H1 (cell line): ENCODE measurements at regions not wholly inside any gene's neighbourhood (a gene's known extent, or its start where the extent isn't known, plus 50 kb on each side); places are given as distances from the start of the nearest gene placed in this dataset.

Source experiments
- ATF2 ChIP-seq: IDR thresholded peaks from 2 replicates; pipeline ENCODE4 v1.6.1; 2012; ENCODE audit warnings: low read length, inconsistent platforms
- CHD1 ChIP-seq: IDR thresholded peaks from 2 replicates; pipeline ENCODE4 v1.6.1; 2012; ENCODE audit warnings: low read depth, low read length, improper control_type of control experiment
- CTCF ChIP-seq, 3 experiments: IDR thresholded peaks; 1 replicate in 2 of 3; 2 replicates in 1 of 3; pipeline versions ENCODE4 v1.5.1 to v1.6.1; 2011; ENCODE audit warnings: low read length in 3 of 3, mild to moderate bottlenecking in 3 of 3, inconsistent platforms in 2 of 3, low read depth in 1 of 3, moderate library complexity in 1 of 3; ENCODE audit not compliant: insufficient read depth in 1 of 3; ENCODE audit errors: control extremely low read depth in 1 of 3
- EP300 ChIP-seq, 2 experiments: IDR thresholded peaks; 1 replicate in 1 of 2; 2 replicates in 1 of 2; pipeline ENCODE4 v1.6.1; 2011 to 2012; ENCODE audit warnings: low read depth in 2 of 2, low read length in 2 of 2, mild to moderate bottlenecking in 2 of 2, borderline replicate concordance in 1 of 2, inconsistent platforms in 1 of 2, moderate library complexity in 1 of 2
- JUN ChIP-seq: IDR thresholded peaks from 2 replicates; pipeline ENCODE4 v1.6.1; 2011; ENCODE audit warnings: low read depth, mild to moderate bottlenecking, improper control_type of control experiment, low read length
- MAX ChIP-seq: IDR thresholded peaks from 2 replicates; pipeline ENCODE4 v1.6.1; 2012; ENCODE audit warnings: inconsistent platforms
- POLR2A ChIP-seq, 2 experiments: IDR thresholded peaks; 1 replicate in 1 of 2; 2 replicates in 1 of 2; pipeline ENCODE4 v1.6.1; 2011; ENCODE audit warnings: low read depth in 2 of 2, low read length in 2 of 2, mild to moderate bottlenecking in 2 of 2; ENCODE audit errors: control extremely low read depth in 1 of 2
- POLR2AphosphoS5 ChIP-seq: IDR thresholded peaks from 2 replicates; pipeline ENCODE4 v1.6.1; 2011; ENCODE audit warnings: low read depth, low read length
- SRF ChIP-seq: IDR thresholded peaks from 2 replicates; pipeline ENCODE4 v1.6.1; 2011; ENCODE audit warnings: mild to moderate bottlenecking, low read depth, low read length, moderate library complexity
- YY1 ChIP-seq: IDR thresholded peaks from 2 replicates; pipeline ENCODE4 v1.6.1; 2011; ENCODE audit warnings: low read depth, mild to moderate bottlenecking, low read length

- TF ChIP-seq JUN, result no peak
- no peak for TF ChIP-seq SRF
- no peak for TF ChIP-seq YY1
- TF ChIP-seq EP300 (IDR thresholded peaks at IDR 0.05; ENCODE audit: borderline replicate concordance in 1 of 2, low read depth in 2 of 2, low read length in 2 of 2), result no peak
- no peak for TF ChIP-seq ATF2
- no peak for TF ChIP-seq POLR2A (IDR thresholded peaks at IDR 0.05; ENCODE audit: control extremely low read depth in 1 of 2, low read depth in 2 of 2, low read length in 2 of 2)
- TF ChIP-seq MAX, result no peak
- no peak for TF ChIP-seq CTCF (IDR thresholded peaks at IDR 0.05; ENCODE audit: control extremely low read depth in 1 of 3, insufficient read depth in 1 of 3, low read depth in 1 of 3, low read length in 3 of 3)
- TF ChIP-seq POLR2AphosphoS5, result no peak
- no peak for TF ChIP-seq CHD1
Observed at GRCh38 chr6:27532820-27533538, 60.1 kb upstream of the ZNF184 start.
